ENCODE measurements at regions not wholly inside any gene's neighbourhood (a gene's known extent, or its start where the extent isn't known, plus 50 kb on each side); places are given as distances from the start of the nearest gene placed in this dataset.

DNA sequence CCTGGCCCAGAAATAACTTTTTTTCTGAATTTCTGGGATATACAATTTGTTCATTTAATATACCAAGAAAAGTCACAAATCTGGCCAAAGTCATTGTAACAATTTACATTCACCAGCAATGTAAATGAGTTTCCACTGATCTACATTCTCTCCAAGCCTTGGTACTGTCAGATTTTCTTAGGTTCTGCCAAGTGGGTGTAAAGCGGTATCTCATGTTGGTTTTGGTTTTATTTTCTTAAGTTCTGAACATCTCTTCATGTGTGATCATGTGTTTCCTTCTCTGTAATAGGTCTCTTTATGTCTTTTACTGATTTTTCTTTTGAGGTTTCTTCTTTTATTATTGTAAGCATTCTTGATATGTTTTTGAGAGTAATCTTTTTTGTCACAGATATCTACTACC is 235.6 kb upstream of the COL8A1 start:
- TF ChIP-seq POLR2A (IDR thresholded peaks at IDR 0.05) (no peak), CTCF (IDR thresholded peaks at IDR 0.05) (no peak)

Data from stomach (tissue), 4 donors.